ENCODE measurements at regions not wholly inside any gene's neighbourhood (a gene's known extent, or its start where the extent isn't known, plus 50 kb on each side); places are given as distances from the start of the nearest gene placed in this dataset.

- Histone ChIP-seq H3K9me3 (ENCODE audit: control insufficient read depth in 1 of 2, low read length in 2 of 2) (peaks cover 0 to 5% of the 10 kb centered on the region in 2 donors), H3K4me1 (ENCODE audit: control insufficient read depth in 1 of 2, insufficient read depth in 2 of 2, low read length in 2 of 2) (no peaks in the 10 kb centered on the region), H3K27me3 (ENCODE audit: control insufficient read depth in 1 of 2, insufficient read depth in 2 of 2, low read length in 2 of 2) (no peaks in the 10 kb centered on the region), H3K27ac (ENCODE audit: low read depth, low read length) (no peak overlapping the region), H3K4me3 (ENCODE audit: low read depth in 1 of 2, low read length in 2 of 2) (no peak overlapping the region), H3K36me3 (ENCODE audit: control insufficient read depth in 1 of 2, insufficient read depth in 2 of 2, low read length in 2 of 2) (no peaks in the 10 kb centered on the region), H3K9ac (ENCODE audit: low read depth in 1 of 2, low read length in 2 of 2) (no peak overlapping the region)
These were observed 180.7 kb downstream of the SLITRK6 start for GRCh38 chr13:85618521-85618920.

DNA sequence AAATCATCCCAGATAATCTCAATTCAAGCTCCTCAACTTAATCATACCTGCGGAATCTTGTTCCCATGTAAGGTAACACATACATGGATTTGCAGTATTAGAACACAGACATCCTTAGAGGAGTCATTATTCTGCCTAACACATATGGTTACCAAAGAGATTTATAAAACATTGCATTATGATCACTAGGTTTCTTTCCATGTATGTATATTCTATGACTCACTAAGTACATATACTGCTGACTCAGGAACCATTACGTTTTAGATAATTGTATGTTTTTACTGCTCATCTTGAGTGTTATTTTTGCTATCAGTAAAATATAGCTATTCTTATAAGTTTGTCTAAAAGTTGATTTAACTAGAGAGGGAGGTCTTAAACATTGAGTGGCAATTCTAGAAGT is 182.9 kb downstream of the SLITRK6 start:
- no peaks in the 10 kb centered on the region for H3K36me3 ChIP-seq (ENCODE audit: control insufficient read depth in 1 of 2, insufficient read depth in 2 of 2, low read length in 2 of 2)
- no peak overlapping the region for H3K9ac ChIP-seq (ENCODE audit: low read depth in 1 of 2, low read length in 2 of 2)
- no peak overlapping the region for H3K27ac ChIP-seq (ENCODE audit: low read depth, low read length)
- H3K4me1 ChIP-seq (ENCODE audit: control insufficient read depth in 1 of 2, insufficient read depth in 2 of 2, low read length in 2 of 2): no peaks in the 10 kb centered on the region
- H3K9me3 ChIP-seq (ENCODE audit: control insufficient read depth in 1 of 2, low read length in 2 of 2): peaks cover 0 to 6% of the 10 kb centered on the region in 2 donors
- no peak overlapping the region for H3K4me3 ChIP-seq (ENCODE audit: low read depth in 1 of 2, low read length in 2 of 2)
- H3K27me3 ChIP-seq (ENCODE audit: control insufficient read depth in 1 of 2, insufficient read depth in 2 of 2, low read length in 2 of 2): no peaks in the 10 kb centered on the region

- no peaks in the 10 kb centered on the region for H3K27me3 ChIP-seq (ENCODE audit: control insufficient read depth in 1 of 2, insufficient read depth in 2 of 2, low read length in 2 of 2)
- H3K27ac ChIP-seq (ENCODE audit: low read depth, low read length): no peak overlapping the region
- H3K36me3 ChIP-seq (ENCODE audit: control insufficient read depth in 1 of 2, insufficient read depth in 2 of 2, low read length in 2 of 2): no peaks in the 10 kb centered on the region
- H3K9me3 ChIP-seq (ENCODE audit: control insufficient read depth in 1 of 2, low read length in 2 of 2): peaks cover 0 to 6% of the 10 kb centered on the region in 2 donors
- H3K4me3 ChIP-seq (ENCODE audit: low read depth in 1 of 2, low read length in 2 of 2): no peak overlapping the region
- no peak overlapping the region for H3K9ac ChIP-seq (ENCODE audit: low read depth in 1 of 2, low read length in 2 of 2)
- H3K4me1 ChIP-seq (ENCODE audit: control insufficient read depth in 1 of 2, insufficient read depth in 2 of 2, low read length in 2 of 2): no peaks in the 10 kb centered on the region
These were observed 184.2 kb downstream of the SLITRK6 start for GRCh38 chr13:85615031-85615430.

DNA sequence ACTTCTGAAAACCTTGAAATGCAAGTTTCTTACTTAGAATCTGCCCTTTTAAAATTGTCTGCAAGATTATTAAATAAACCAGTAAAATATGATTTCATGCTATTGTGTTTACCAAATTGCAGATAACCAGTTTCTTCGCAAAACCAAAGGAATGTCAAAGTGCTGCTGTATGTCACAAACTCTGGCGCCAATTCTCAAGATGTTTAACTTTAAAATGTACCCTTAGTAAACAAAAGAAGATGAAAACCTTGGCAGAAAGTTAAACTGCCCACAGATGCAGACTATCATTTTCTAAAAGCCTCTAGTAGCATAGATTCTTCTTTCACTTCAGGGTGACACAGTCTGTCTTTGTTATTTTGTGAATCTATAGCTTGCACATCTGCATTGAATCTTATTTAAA is 189.2 kb downstream of the SLITRK6 start:
- no peaks in the 10 kb centered on the region for H3K36me3 ChIP-seq (ENCODE audit: control insufficient read depth in 1 of 2, insufficient read depth in 2 of 2, low read length in 2 of 2)
- H3K4me1 ChIP-seq (ENCODE audit: control insufficient read depth in 1 of 2, insufficient read depth in 2 of 2, low read length in 2 of 2): no peaks in the 10 kb centered on the region
- H3K4me3 ChIP-seq (ENCODE audit: low read depth in 1 of 2, low read length in 2 of 2): no peak overlapping the region
- H3K27me3 ChIP-seq (ENCODE audit: control insufficient read depth in 1 of 2, insufficient read depth in 2 of 2, low read length in 2 of 2): no peaks in the 10 kb centered on the region
- no peak overlapping the region for H3K27ac ChIP-seq (ENCODE audit: low read depth, low read length)
- H3K9ac ChIP-seq (ENCODE audit: low read depth in 1 of 2, low read length in 2 of 2): no peak overlapping the region
- peaks cover 5 to 15% of the 10 kb centered on the region in 2 donors for H3K9me3 ChIP-seq (ENCODE audit: control insufficient read depth in 1 of 2, low read length in 2 of 2)

DNA sequence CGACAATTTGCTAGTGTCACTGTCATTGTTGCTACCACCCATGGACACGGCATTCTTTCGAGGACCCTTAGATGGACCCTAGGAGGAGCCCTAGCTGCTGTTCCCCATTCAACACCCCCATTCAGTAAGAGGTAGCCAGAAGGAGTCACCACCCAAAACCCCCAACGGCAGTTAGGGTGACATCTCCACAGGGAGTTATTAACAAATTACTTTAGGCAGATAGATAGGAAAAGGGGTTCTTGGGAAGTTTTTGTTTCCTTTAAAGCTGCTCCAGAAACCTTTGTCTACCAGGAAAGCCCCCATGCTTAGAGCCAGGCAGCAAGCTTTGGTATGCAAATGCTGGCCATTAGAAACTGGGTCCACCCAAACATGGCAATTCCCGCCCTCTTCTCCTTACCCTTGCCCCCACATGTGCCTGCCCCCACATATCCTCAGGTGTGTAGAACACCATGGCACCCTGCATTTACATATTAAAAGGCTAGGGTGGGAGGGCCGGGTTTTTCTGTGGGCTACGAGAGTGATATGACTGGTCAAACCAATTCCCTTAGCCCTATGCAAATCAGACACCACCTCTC is 190.9 kb downstream of the SLITRK6 start:
- Histone ChIP-seq H3K4me3 (ENCODE audit: low read depth in 1 of 2, low read length in 2 of 2) (no peak overlapping the region), H3K9ac (ENCODE audit: low read depth in 1 of 2, low read length in 2 of 2) (no peak overlapping the region), H3K9me3 (ENCODE audit: control insufficient read depth in 1 of 2, low read length in 2 of 2) (peaks cover 5 to 14% of the 10 kb centered on the region in 2 donors), H3K27ac (ENCODE audit: low read depth, low read length) (no peak overlapping the region), H3K4me1 (ENCODE audit: control insufficient read depth in 1 of 2, insufficient read depth in 2 of 2, low read length in 2 of 2) (no peaks in the 10 kb centered on the region), H3K36me3 (ENCODE audit: control insufficient read depth in 1 of 2, insufficient read depth in 2 of 2, low read length in 2 of 2) (no peaks in the 10 kb centered on the region), H3K27me3 (ENCODE audit: control insufficient read depth in 1 of 2, insufficient read depth in 2 of 2, low read length in 2 of 2) (no peaks in the 10 kb centered on the region)

DNA sequence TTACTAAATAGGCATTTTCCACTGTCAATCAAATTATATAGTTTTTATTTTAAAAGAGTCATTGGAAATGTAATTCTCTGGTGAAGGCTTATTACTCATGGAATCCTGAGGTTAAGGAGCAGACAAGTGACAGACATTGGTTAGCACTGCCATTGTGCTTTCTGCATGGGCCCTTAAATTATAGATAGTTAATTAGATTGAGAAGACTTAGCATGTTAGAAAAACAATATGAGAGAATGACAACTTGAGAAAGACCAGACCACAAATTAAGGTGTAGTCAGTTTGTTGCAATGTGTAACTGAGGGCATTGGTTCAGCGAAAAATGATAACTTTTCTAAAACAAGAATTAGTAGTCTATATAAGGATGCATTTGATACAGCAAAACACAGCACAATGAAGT is 195.5 kb downstream of the SLITRK6 start:
- Histone ChIP-seq H3K27me3 (ENCODE audit: control insufficient read depth in 1 of 2, insufficient read depth in 2 of 2, low read length in 2 of 2) (no peaks in the 10 kb centered on the region), H3K9me3 (ENCODE audit: control insufficient read depth in 1 of 2, low read length in 2 of 2) (peaks cover 5 to 9% of the 10 kb centered on the region in 2 donors), H3K27ac (ENCODE audit: low read depth, low read length) (no peak overlapping the region), H3K4me3 (ENCODE audit: low read depth in 1 of 2, low read length in 2 of 2) (no peak overlapping the region), H3K9ac (ENCODE audit: low read depth in 1 of 2, low read length in 2 of 2) (no peak overlapping the region), H3K36me3 (ENCODE audit: control insufficient read depth in 1 of 2, insufficient read depth in 2 of 2, low read length in 2 of 2) (no peaks in the 10 kb centered on the region), H3K4me1 (ENCODE audit: control insufficient read depth in 1 of 2, insufficient read depth in 2 of 2, low read length in 2 of 2) (no peaks in the 10 kb centered on the region)

GRCh38 chr13:85601526-85601925 is 197.7 kb downstream of the SLITRK6 start:
- no peaks in the 10 kb centered on the region for H3K36me3 ChIP-seq (ENCODE audit: control insufficient read depth in 1 of 2, insufficient read depth in 2 of 2, low read length in 2 of 2)
- H3K4me1 ChIP-seq (ENCODE audit: control insufficient read depth in 1 of 2, insufficient read depth in 2 of 2, low read length in 2 of 2): no peaks in the 10 kb centered on the region
- H3K9me3 ChIP-seq (ENCODE audit: control insufficient read depth in 1 of 2, low read length in 2 of 2): peaks cover 0 to 1% of the 10 kb centered on the region in 2 donors
- no peak overlapping the region for H3K9ac ChIP-seq (ENCODE audit: low read depth in 1 of 2, low read length in 2 of 2)
- H3K4me3 ChIP-seq (ENCODE audit: low read depth in 1 of 2, low read length in 2 of 2): no peak overlapping the region
- no peaks in the 10 kb centered on the region for H3K27me3 ChIP-seq (ENCODE audit: control insufficient read depth in 1 of 2, insufficient read depth in 2 of 2, low read length in 2 of 2)
- no peak overlapping the region for H3K27ac ChIP-seq (ENCODE audit: low read depth, low read length)

DNA sequence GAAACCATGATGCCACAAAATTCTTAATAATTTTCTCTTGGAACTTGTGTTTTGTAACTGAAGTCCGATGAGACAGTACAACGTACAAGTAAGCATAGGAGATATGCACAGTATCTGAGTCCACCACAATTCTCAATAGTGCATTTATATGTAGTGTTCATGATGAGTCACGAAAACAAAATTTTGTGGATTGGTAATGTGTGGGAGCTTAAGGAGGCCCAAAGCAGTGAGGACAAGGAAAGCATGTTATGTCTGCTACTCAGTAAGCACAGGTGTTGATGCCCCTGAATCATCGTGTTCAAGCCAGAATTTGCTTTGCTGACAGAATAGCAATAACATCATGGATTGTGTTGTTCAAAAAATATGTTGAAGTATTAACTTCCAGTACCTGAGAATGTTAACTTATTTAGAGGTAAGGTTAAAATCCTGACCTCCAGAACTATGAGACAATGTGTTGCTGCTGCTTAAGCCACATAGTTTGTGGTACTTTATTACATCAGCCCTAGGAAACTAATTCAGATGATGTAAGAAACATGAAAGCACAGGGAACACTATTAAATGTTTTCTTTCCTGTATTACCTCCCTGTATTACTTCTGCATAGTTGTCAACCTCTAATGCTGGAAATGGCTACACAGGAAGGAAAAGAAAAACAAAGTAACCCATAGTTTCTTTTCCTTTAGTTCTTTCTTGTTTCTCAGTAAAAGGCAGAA is 201.3 kb downstream of the SLITRK6 start:
- peaks cover 5 to 9% of the 10 kb centered on the region in 2 donors for H3K9me3 ChIP-seq (ENCODE audit: control insufficient read depth in 1 of 2, low read length in 2 of 2)
- H3K4me3 ChIP-seq (ENCODE audit: low read depth in 1 of 2, low read length in 2 of 2): no peak overlapping the region
- H3K27me3 ChIP-seq (ENCODE audit: control insufficient read depth in 1 of 2, insufficient read depth in 2 of 2, low read length in 2 of 2): no peaks in the 10 kb centered on the region
- H3K27ac ChIP-seq (ENCODE audit: low read depth, low read length): no peak overlapping the region
- H3K36me3 ChIP-seq (ENCODE audit: control insufficient read depth in 1 of 2, insufficient read depth in 2 of 2, low read length in 2 of 2): no peaks in the 10 kb centered on the region
- no peaks in the 10 kb centered on the region for H3K4me1 ChIP-seq (ENCODE audit: control insufficient read depth in 1 of 2, insufficient read depth in 2 of 2, low read length in 2 of 2)
- no peak overlapping the region for H3K9ac ChIP-seq (ENCODE audit: low read depth in 1 of 2, low read length in 2 of 2)

- Histone ChIP-seq H3K9me3 (ENCODE audit: control insufficient read depth in 1 of 2, low read length in 2 of 2) (peaks cover 11 to 14% of the 10 kb centered on the region in 2 donors), H3K27me3 (ENCODE audit: control insufficient read depth in 1 of 2, insufficient read depth in 2 of 2, low read length in 2 of 2) (no peaks in the 10 kb centered on the region), H3K4me1 (ENCODE audit: control insufficient read depth in 1 of 2, insufficient read depth in 2 of 2, low read length in 2 of 2) (no peaks in the 10 kb centered on the region), H3K36me3 (ENCODE audit: control insufficient read depth in 1 of 2, insufficient read depth in 2 of 2, low read length in 2 of 2) (no peaks in the 10 kb centered on the region), H3K9ac (ENCODE audit: low read depth in 1 of 2, low read length in 2 of 2) (no peak overlapping the region), H3K27ac (ENCODE audit: low read depth, low read length) (no peak overlapping the region), H3K4me3 (ENCODE audit: low read depth in 1 of 2, low read length in 2 of 2) (no peak overlapping the region)
These were observed 207.0 kb downstream of the SLITRK6 start for GRCh38 chr13:85592211-85592610.

- Histone ChIP-seq H3K36me3 (ENCODE audit: control insufficient read depth in 1 of 2, insufficient read depth in 2 of 2, low read length in 2 of 2) (no peaks in the 10 kb centered on the region), H3K4me3 (ENCODE audit: low read depth in 1 of 2, low read length in 2 of 2) (no peak overlapping the region)
These were observed 208.8 kb downstream of the SLITRK6 start for GRCh38 chr13:85590231-85590931.

More at GRCh38 chr13:85590231-85590931, 208.8 kb downstream of the SLITRK6 start:
- H3K9me3 ChIP-seq (ENCODE audit: control insufficient read depth in 1 of 2, low read length in 2 of 2): peaks cover 13 to 14% of the 10 kb centered on the region in 2 donors
- no peaks in the 10 kb centered on the region for H3K27me3 ChIP-seq (ENCODE audit: control insufficient read depth in 1 of 2, insufficient read depth in 2 of 2, low read length in 2 of 2)
- no peaks in the 10 kb centered on the region for H3K4me1 ChIP-seq (ENCODE audit: control insufficient read depth in 1 of 2, insufficient read depth in 2 of 2, low read length in 2 of 2)
- H3K27ac ChIP-seq (ENCODE audit: low read depth, low read length): no peak overlapping the region
- H3K9ac ChIP-seq (ENCODE audit: low read depth in 1 of 2, low read length in 2 of 2): no peak overlapping the region

Data from duodenal mucosa (tissue), 2 donors.